Gastrocnemius medialis (tissue), 4 donors: ENCODE measurements at regions not wholly inside any gene's neighbourhood (a gene's known extent, or its start where the extent isn't known, plus 50 kb on each side); places are given as distances from the start of the nearest gene placed in this dataset.
"Not testable (repeated sequence)": the region's sequence is repeated elsewhere in the genome, so short reads cannot be mapped to it uniquely, and the experiment has no call there.

Source experiments
- CTCF ChIP-seq, 5 experiments: fragments of 450-650 bp in 3 of 5; fragments of 200-600 bp in 2 of 5; sonication (generic) in 2 of 5; IDR thresholded peaks in 4 of 5; conservative IDR thresholded peaks in 1 of 5; 1 replicate in 4 of 5; 2 replicates in 1 of 5; pipeline ENCODE4 v1.5.1; 2016 to 2019; ENCODE audit warnings: antibody characterized with exemption in 5 of 5, mild to moderate bottlenecking in 3 of 5, moderate library complexity in 3 of 5
- POLR2A ChIP-seq, 2 donors: fragments of 450-650 bp; IDR thresholded peaks; one replicate each; pipeline ENCODE4 v1.6.1; 2017; ENCODE audit warnings: antibody characterized with exemption in 2 of 2, mild to moderate bottlenecking in 2 of 2, moderate library complexity in 2 of 2

GRCh38 chr7:111644595-111644994, 82.3 kb upstream of the IMMP2L start:
- not testable (repeated sequence) for TF ChIP-seq CTCF (IDR thresholded peaks at IDR 0.05 in 4 of 5, conservative IDR thresholded peaks at IDR 0.05 in 1 of 5); POLR2A (IDR thresholded peaks at IDR 0.05)
